Hepatocyte (in vitro differentiated cells): ENCODE measurements at regions not wholly inside any gene's neighbourhood (a gene's known extent, or its start where the extent isn't known, plus 50 kb on each side); places are given as distances from the start of the nearest gene placed in this dataset.

Experiments used
- DNase-seq: peaks from one replicate; pipeline ENCODE4 v3.0.0-alpha.2; 2016; ENCODE audit warnings: low spot score
- H2AFZ ChIP-seq: fragments of 200-600 bp; sonication (generic); 2 replicates; pipeline ENCODE4 v1.6.0; 2016; ENCODE audit warnings: antibody characterized with exemption, mild to moderate bottlenecking
- H3K27ac ChIP-seq: fragments of 200-600 bp; sonication (generic); 2 replicates; pipeline ENCODE4 v1.5.1; 2016; ENCODE audit warnings: mild to moderate bottlenecking
- H3K27me3 ChIP-seq: fragments of 200-600 bp; sonication (generic); 2 replicates; pipeline ENCODE4 v1.6.1; 2016
- H3K36me3 ChIP-seq: fragments of 200-600 bp; sonication (generic); replicated peaks from 2 replicates; pipeline ENCODE4 v1.5.1; 2016; ENCODE audit warnings: low read depth; ENCODE audit not compliant: insufficient read depth
- H3K4me1 ChIP-seq: fragments of 200-600 bp; sonication (generic); 2 replicates; pipeline ENCODE4 v1.5.1; 2016; ENCODE audit warnings: mild to moderate bottlenecking, moderate library complexity; ENCODE audit not compliant: insufficient read depth
- H3K4me2 ChIP-seq: fragments of 200-600 bp; sonication (generic); 2 replicates; pipeline ENCODE4 v1.6.0; 2016
- H3K4me3 ChIP-seq: fragments of 200-600 bp; sonication (generic); 2 replicates; pipeline ENCODE4 v1.5.1; 2016; ENCODE audit warnings: mild to moderate bottlenecking
- H3K79me2 ChIP-seq: fragments of 200-600 bp; sonication (generic); 2 replicates; pipeline ENCODE4 v1.6.0; 2017; ENCODE audit warnings: mild to moderate bottlenecking
- H3K9me2 ChIP-seq: fragments of 200-600 bp; sonication (generic); replicated peaks from 2 replicates; pipeline ENCODE4 v1.6.0; 2017; ENCODE audit warnings: mild to moderate bottlenecking; ENCODE audit not compliant: insufficient read depth
- H3K9me3 ChIP-seq: fragments of 200-600 bp; sonication (generic); 2 replicates; pipeline ENCODE4 v1.5.1; 2016; ENCODE audit warnings: low read depth, mild to moderate bottlenecking
- H4K20me1 ChIP-seq: fragments of 200-600 bp; sonication (generic); 2 replicates; pipeline ENCODE4 v1.6.0; 2016; ENCODE audit warnings: mild to moderate bottlenecking; ENCODE audit not compliant: insufficient read depth, poor library complexity, severe bottlenecking
- EZH2 ChIP-seq: fragments of 200-600 bp; sonication (generic); IDR thresholded peaks from 2 replicates; pipeline ENCODE4 v1.6.1; 2016; ENCODE audit warnings: antibody characterized with exemption, mild to moderate bottlenecking, borderline replicate concordance
- EZH2phosphoT487 ChIP-seq: fragments of 200-600 bp; sonication (generic); IDR thresholded peaks from one replicate; pipeline ENCODE4 v1.6.1; 2018; ENCODE audit warnings: antibody characterized with exemption, mild to moderate bottlenecking, low read depth, moderate library complexity; ENCODE audit not compliant: unreplicated experiment, severe bottlenecking
- WGBS: methylation state at CpG from one replicate; pipeline ENCODE4 v1.1.6; 2016; ENCODE audit warnings: low lambda C conversion rate; ENCODE audit errors: missing lambda C conversion rate; 5-methylcytosine and 5-hydroxymethylcytosine counted together
- TF ChIP-seq, protein P1 (sequence below): fragments of 200-600 bp; sonication (generic); IDR thresholded peaks from 2 replicates; pipeline ENCODE4 v1.5.1; 2016; ENCODE audit warnings: antibody characterized with exemption, mild to moderate bottlenecking; ENCODE audit not compliant: poor library complexity

DNA sequence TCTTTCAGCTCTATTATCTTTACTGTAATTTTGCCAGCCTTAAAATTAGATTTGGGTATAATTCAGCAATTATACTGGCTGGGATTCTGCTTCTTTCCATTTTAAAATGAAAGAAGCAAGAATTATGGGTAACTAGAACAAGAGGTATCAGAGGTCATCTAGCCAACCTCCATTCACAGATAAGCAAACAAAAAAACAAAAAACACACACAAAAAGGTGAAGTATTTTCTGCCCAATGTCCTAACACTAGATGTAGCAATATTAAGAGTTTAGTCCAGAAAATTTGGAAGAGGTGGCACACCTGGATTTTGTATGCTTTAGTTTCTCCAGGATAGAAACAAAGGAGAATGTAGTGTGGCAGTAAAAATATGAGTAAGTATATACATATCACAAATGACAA is 68.1 kb upstream of the ANXA1 start:
- H3K4me1 ChIP-seq, result peaks cover 6% of the 10 kb centered on the region
- TF ChIP-seq EZH2phosphoT487 (no peak), EZH2 (no peak)
- no peaks in the 10 kb centered on the region for H4K20me1 ChIP-seq
- H2AFZ ChIP-seq, result no peak overlapping the region
- no peaks in the 10 kb centered on the region for H3K79me2 ChIP-seq
- no peak overlapping the region for H3K4me3 ChIP-seq
- no peaks in the 10 kb centered on the region for H3K27me3 ChIP-seq
- no peak overlapping the region for H3K27ac ChIP-seq
- H3K9me2 ChIP-seq, result no peaks in the 10 kb centered on the region
- DNase-seq, result no peak
- H3K9me3 ChIP-seq, result no peaks in the 10 kb centered on the region
- no peak overlapping the region for H3K4me2 ChIP-seq
- no peaks in the 10 kb centered on the region for H3K36me3 ChIP-seq

DNA sequence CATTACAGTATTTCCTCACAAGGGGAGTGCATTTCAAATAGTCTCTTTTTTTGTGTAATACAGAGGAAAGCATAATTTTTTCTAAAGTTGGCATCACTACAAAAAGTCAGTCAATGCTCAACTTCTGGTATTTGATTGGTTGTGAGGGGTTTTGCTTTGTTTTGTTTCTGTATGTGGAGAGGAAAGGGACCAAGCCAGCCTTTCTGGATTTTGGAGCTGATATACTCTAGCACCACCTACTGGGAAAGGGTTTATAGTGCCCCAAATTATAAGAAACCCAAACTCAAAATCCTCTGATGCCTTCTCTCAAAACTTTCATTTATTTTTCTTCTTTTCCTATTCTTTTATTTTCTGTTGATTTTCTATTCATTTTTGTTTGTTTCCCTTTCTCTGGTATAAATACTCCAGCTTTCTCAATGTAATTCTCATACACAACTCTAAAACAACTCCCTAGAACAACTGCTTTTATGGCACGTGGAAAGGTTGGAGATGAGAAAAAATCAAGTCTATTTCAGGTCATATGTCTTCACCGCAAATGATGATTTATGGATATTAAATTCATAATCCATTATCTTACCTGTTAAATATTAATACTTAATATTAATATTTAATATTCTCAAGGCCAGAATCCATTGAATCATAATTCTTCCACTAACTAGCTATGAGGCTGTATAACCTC is 69.5 kb upstream of the ANXA1 start:
- H3K27ac ChIP-seq, result no peak overlapping the region
- TF ChIP-seq, protein P1, sequence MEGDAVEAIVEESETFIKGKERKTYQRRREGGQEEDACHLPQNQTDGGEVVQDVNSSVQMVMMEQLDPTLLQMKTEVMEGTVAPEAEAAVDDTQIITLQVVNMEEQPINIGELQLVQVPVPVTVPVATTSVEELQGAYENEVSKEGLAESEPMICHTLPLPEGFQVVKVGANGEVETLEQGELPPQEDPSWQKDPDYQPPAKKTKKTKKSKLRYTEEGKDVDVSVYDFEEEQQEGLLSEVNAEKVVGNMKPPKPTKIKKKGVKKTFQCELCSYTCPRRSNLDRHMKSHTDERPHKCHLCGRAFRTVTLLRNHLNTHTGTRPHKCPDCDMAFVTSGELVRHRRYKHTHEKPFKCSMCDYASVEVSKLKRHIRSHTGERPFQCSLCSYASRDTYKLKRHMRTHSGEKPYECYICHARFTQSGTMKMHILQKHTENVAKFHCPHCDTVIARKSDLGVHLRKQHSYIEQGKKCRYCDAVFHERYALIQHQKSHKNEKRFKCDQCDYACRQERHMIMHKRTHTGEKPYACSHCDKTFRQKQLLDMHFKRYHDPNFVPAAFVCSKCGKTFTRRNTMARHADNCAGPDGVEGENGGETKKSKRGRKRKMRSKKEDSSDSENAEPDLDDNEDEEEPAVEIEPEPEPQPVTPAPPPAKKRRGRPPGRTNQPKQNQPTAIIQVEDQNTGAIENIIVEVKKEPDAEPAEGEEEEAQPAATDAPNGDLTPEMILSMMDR, result peak; percentile 79
- TF ChIP-seq EZH2phosphoT487 (no peak), EZH2 (no peak)
- no peaks in the 10 kb centered on the region for H3K9me2 ChIP-seq
- H3K36me3 ChIP-seq, result no peaks in the 10 kb centered on the region
- peak; percentile 75 for DNase-seq
- H3K9me3 ChIP-seq, result no peaks in the 10 kb centered on the region
- WGBS, result 80% methylated on average over 2 of the region's 2 CpGs
- peaks cover 6% of the 10 kb centered on the region for H3K4me1 ChIP-seq
- no peak overlapping the region for H2AFZ ChIP-seq
- H3K4me3 ChIP-seq, result no peak overlapping the region
- H4K20me1 ChIP-seq, result no peaks in the 10 kb centered on the region
- H3K27me3 ChIP-seq, result no peaks in the 10 kb centered on the region
- H3K79me2 ChIP-seq, result no peaks in the 10 kb centered on the region
- H3K4me2 ChIP-seq, result no peak overlapping the region

DNA sequence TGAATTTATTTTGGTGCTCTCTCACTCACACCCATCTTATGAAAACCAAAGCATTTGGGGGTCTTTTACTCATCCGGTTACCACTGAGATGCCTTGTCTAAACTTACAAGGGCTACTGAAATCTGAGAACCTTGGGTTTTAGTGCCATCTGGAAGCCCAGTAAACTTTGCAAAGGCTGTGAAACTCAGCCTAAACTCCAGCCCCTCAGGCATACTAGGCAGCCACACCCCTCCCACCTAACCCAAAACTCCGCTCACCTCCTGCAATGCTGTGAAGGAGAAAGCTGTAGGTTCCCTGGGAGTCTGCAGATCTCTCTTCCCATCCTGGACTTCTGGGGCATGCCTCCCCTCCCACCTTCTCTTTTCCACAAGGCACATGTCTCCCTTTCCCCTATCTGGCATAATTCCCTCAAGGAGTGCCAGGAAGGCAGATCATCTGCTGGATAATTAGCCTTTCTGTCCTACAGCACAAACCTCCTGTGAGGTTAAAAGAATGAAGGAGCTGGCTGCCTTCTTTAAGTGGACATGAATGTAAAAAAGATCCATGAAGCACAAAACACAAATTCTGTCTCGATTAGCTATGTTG is 71.5 kb upstream of the ANXA1 start:
- TF ChIP-seq, protein P1, result no peak
- no peak for TF ChIP-seq EZH2phosphoT487
- no peak for TF ChIP-seq EZH2
- no peak overlapping the region for H3K27ac ChIP-seq
- H4K20me1 ChIP-seq, result no peaks in the 10 kb centered on the region
- no peaks in the 10 kb centered on the region for H3K79me2 ChIP-seq
- H3K9me3 ChIP-seq, result no peaks in the 10 kb centered on the region
- H3K9me2 ChIP-seq, result no peaks in the 10 kb centered on the region
- WGBS, result 63% methylated on average over 3 of the region's 3 CpGs
- peaks cover 6% of the 10 kb centered on the region for H3K4me1 ChIP-seq
- no peaks in the 10 kb centered on the region for H3K36me3 ChIP-seq
- DNase-seq, result no peak
- H2AFZ ChIP-seq, result no peak overlapping the region
- H3K4me3 ChIP-seq, result no peak overlapping the region
- no peaks in the 10 kb centered on the region for H3K27me3 ChIP-seq
- H3K4me2 ChIP-seq, result no peak overlapping the region

DNA sequence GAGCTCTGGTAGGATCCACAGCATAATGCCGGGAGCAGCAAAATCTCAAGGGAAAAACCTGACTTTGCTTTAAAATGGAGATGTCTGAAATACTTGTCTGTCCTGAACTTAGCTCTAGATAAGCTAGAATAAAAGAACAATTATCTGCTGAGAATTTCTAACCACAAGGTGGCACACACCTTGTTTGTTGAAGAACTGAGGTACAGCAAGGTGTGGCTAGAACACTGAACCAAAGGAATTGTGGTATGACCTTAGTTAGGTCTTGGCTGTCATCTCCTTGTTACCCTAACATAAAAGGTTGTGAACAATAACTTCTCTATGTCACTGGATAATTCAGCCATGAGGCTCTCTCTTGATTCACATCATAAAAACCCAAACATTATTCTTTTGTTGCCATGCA is 72.3 kb upstream of the ANXA1 start:
- Histone ChIP-seq H3K27me3 (no peaks in the 10 kb centered on the region), H3K4me3 (no peak overlapping the region), H3K4me2 (no peak overlapping the region), H3K27ac (no peak overlapping the region), H4K20me1 (no peaks in the 10 kb centered on the region), H3K9me3 (no peaks in the 10 kb centered on the region), H3K4me1 (peaks cover 6% of the 10 kb centered on the region), H3K79me2 (no peaks in the 10 kb centered on the region), H2AFZ (no peak overlapping the region), H3K36me3 (no peaks in the 10 kb centered on the region), H3K9me2 (no peaks in the 10 kb centered on the region)
- TF ChIP-seq EZH2phosphoT487 (no peak), EZH2 (no peak)
- TF ChIP-seq, protein P1, result peak; percentile 30
- DNase-seq, result no peak
- WGBS, result 79% methylated on average over 1 of the region's 1 CpG
